Dendritic cell treated with granulocyte-macrophage colony-stimulating factor and Interleukin-4, amounts not matched to agents 40 ng/mL and 50 ng/mL, for 4 days (primary cell): ENCODE measurements at regions not wholly inside any gene's neighbourhood (a gene's known extent, or its start where the extent isn't known, plus 50 kb on each side); places are given as distances from the start of the nearest gene placed in this dataset.
"Not testable (repeated sequence)": the region's sequence is repeated elsewhere in the genome, so short reads cannot be mapped to it uniquely, and the experiment has no call there.

ENCODE experiments used
- H3K27ac Mint-ChIP-seq: one replicate; pipeline ENCODE4 v1.8.0; 2022; ENCODE audit warnings: mild to moderate bottlenecking, mixed read lengths
- H3K27me3 Mint-ChIP-seq: one replicate; pipeline ENCODE4 v1.8.0; 2022; ENCODE audit warnings: mild to moderate bottlenecking, mixed read lengths
- H3K36me3 Mint-ChIP-seq: one replicate; pipeline ENCODE4 v1.8.0; 2022; ENCODE audit warnings: low read depth, mixed read lengths
- H3K4me1 Mint-ChIP-seq: one replicate; pipeline ENCODE4 v1.8.0; 2022; ENCODE audit warnings: low read depth, mixed read lengths
- H3K4me3 Mint-ChIP-seq: one replicate; pipeline ENCODE4 v1.8.0; 2022; ENCODE audit warnings: mild to moderate bottlenecking, moderate library complexity, mixed read lengths
- H3K9me3 Mint-ChIP-seq: one replicate; pipeline ENCODE4 v1.8.0; 2022; ENCODE audit warnings: mixed read lengths
- intact Hi-C: fragments of 100-400 bp; cut with micrococcal nuclease; formaldehyde crosslinking; loops from one replicate; pipeline ENCODE4 v1.15.0; 2022

GRCh38 chr3:124366655-124367054, 363.6 kb upstream of the UMPS start:
- H3K27me3 Mint-ChIP-seq, intact Hi-C loops, H3K4me3 Mint-ChIP-seq: not testable (repeated sequence)

DNA sequence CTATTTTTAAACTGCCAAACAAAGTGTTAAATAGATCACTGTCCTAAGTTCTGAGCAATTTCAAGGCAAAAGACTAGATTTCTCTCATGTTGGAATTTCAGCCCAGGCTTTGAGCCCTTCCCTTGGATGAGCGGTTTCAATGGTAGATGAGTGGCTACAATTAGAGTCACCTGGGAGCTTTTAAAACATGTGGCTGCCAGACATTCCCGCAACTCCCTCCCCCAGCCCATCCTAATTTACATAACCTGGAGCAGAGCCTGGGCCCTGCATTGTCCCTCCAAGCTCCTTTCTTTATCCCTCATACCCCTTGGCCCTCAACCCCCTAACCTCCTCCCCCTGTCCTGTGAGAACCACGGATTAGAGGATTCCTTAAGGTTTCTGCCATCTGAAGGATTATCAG, 357.5 kb upstream of the UMPS start:
- intact Hi-C loops: no loop called here
- no peaks in the 10 kb centered on the region for H3K4me1 Mint-ChIP-seq
- no peak overlapping the region for H3K4me3 Mint-ChIP-seq
- no peak overlapping the region for H3K27ac Mint-ChIP-seq
- no peaks in the 10 kb centered on the region for H3K36me3 Mint-ChIP-seq
- H3K27me3 Mint-ChIP-seq: peaks cover 2% of the 10 kb centered on the region
- no peaks in the 10 kb centered on the region for H3K9me3 Mint-ChIP-seq

More at GRCh38 chr3:124366655-124367054, 363.6 kb upstream of the UMPS start:
- H3K36me3 Mint-ChIP-seq, H3K27ac Mint-ChIP-seq, H3K9me3 Mint-ChIP-seq, H3K4me1 Mint-ChIP-seq: not testable (repeated sequence)

DNA sequence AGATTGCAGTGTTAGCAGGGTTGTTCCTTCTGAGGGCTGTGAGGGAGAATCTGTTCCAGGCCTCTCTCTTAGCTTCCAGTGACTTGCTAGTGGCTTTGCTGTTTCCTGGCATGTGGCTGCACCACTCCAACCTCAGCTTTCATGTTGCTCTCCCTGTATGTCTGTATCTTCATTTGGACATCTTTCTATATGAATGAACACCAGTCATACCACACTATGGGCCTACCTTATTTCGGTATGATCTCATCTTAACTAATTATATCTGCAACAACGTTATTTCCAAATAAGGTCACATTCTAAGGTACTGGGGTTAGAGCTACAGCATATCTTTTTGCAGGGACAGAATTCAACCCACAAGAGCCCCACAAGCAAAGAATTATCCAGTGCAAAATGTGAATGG, 356.7 kb upstream of the UMPS start:
- intact Hi-C loops: no loop called here
- H3K27me3 Mint-ChIP-seq: peaks cover 2% of the 10 kb centered on the region
- H3K9me3 Mint-ChIP-seq: no peaks in the 10 kb centered on the region
- H3K4me3 Mint-ChIP-seq: no peak overlapping the region
- no peaks in the 10 kb centered on the region for H3K4me1 Mint-ChIP-seq
- no peak overlapping the region for H3K27ac Mint-ChIP-seq
- no peaks in the 10 kb centered on the region for H3K36me3 Mint-ChIP-seq

GRCh38 chr3:124374583-124374982, 355.7 kb upstream of the UMPS start:
- Mint-ChIP-seq H3K4me1 (no peaks in the 10 kb centered on the region), H3K9me3 (no peaks in the 10 kb centered on the region), H3K27ac (no peak overlapping the region), H3K36me3 (no peaks in the 10 kb centered on the region), H3K4me3 (no peak overlapping the region), H3K27me3 (peaks cover 4% of the 10 kb centered on the region)
- intact Hi-C loops: no loop called here

GRCh38 chr3:124381575-124382333, 348.5 kb upstream of the UMPS start:
- H3K27me3 Mint-ChIP-seq: peaks cover 12% of the 10 kb centered on the region
- H3K27ac Mint-ChIP-seq: no peak overlapping the region
- no peaks in the 10 kb centered on the region for H3K4me1 Mint-ChIP-seq
- no peaks in the 10 kb centered on the region for H3K36me3 Mint-ChIP-seq
- H3K4me3 Mint-ChIP-seq: no peak overlapping the region
- H3K9me3 Mint-ChIP-seq: no peaks in the 10 kb centered on the region
- intact Hi-C loops: no loop called here

- no peaks in the 10 kb centered on the region for H3K9me3 Mint-ChIP-seq
- peaks cover 12% of the 10 kb centered on the region for H3K27me3 Mint-ChIP-seq
- no peak overlapping the region for H3K4me3 Mint-ChIP-seq
- intact Hi-C loops: no loop called here
- H3K36me3 Mint-ChIP-seq: no peaks in the 10 kb centered on the region
- no peaks in the 10 kb centered on the region for H3K4me1 Mint-ChIP-seq
- H3K27ac Mint-ChIP-seq: no peak overlapping the region
Observed at GRCh38 chr3:124383051-124383450, 347.2 kb upstream of the UMPS start.

DNA sequence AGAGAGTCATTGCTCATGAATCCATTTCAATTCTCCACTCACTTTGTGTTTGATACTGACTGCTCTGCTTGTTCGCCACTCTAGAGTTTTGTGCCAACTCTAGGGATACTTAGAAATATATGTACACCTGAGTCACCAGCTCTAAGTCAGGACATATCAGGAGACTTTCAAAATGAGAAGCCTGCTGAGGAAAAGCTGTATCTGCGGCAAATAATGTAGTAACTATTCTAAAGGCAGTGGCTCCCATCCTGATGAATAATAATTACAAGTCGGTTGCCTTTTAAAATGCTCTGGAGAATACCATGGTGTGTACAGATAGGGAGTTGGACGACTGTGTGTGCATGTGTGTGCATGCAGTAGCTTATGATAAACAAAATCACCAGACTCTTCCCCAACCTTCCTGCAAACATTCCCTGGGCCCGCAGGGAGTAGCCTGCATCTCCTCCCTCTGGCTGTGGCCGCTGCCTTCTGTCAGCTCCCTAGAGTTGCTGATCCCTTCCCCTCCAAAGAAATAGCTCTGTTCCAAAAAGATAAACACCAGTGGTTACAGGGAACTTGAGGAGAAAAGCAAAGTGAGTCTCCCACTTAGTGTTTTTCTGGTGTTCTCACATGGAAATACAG, 346.3 kb upstream of the UMPS start:
- Mint-ChIP-seq H3K4me1 (no peaks in the 10 kb centered on the region), H3K27ac (no peak overlapping the region), H3K9me3 (no peaks in the 10 kb centered on the region), H3K36me3 (no peaks in the 10 kb centered on the region), H3K4me3 (no peak overlapping the region), H3K27me3 (peaks cover 11% of the 10 kb centered on the region)
- intact Hi-C loops: no loop called here

DNA sequence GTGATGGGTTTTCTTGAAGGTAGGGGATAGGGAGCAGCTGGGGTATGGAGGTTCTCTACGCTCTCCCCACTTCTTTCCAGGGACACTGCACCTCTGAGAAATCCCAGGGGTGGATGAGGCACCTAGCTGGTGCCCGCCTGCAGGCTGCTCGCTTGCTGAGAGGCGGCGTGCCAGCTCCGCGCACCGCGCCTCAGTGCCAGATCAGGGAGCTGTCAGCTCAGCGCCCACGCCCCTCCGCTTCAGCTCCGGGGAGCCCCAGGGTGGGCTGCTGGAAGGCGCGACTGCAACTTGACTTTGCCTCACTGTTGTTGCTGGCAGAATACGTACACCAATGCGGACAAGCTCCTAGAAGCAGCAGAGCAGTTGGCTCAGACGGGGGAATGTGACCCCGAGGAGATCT, 345.7 kb upstream of the UMPS start:
- intact Hi-C loops: no loop called here
- peaks cover 14% of the 10 kb centered on the region for H3K27me3 Mint-ChIP-seq
- no peak overlapping the region for H3K4me3 Mint-ChIP-seq
- H3K36me3 Mint-ChIP-seq: no peaks in the 10 kb centered on the region
- H3K4me1 Mint-ChIP-seq: no peaks in the 10 kb centered on the region
- H3K9me3 Mint-ChIP-seq: no peaks in the 10 kb centered on the region
- H3K27ac Mint-ChIP-seq: no peak overlapping the region

GRCh38 chr3:124385996-124386395, 344.3 kb upstream of the UMPS start:
- intact Hi-C loops: no loop called here
- Mint-ChIP-seq H3K27ac (no peak overlapping the region), H3K27me3 (peaks cover 15% of the 10 kb centered on the region), H3K9me3 (no peaks in the 10 kb centered on the region), H3K4me3 (no peak overlapping the region), H3K36me3 (no peaks in the 10 kb centered on the region), H3K4me1 (no peaks in the 10 kb centered on the region)

GRCh38 chr3:124386996-124387595, 343.2 kb upstream of the UMPS start:
- H3K27me3 Mint-ChIP-seq: peaks cover 21% of the 10 kb centered on the region
- intact Hi-C loops: no loop called here
- no peaks in the 10 kb centered on the region for H3K9me3 Mint-ChIP-seq
- no peak overlapping the region for H3K4me3 Mint-ChIP-seq
- no peaks in the 10 kb centered on the region for H3K36me3 Mint-ChIP-seq
- no peaks in the 10 kb centered on the region for H3K4me1 Mint-ChIP-seq
- H3K27ac Mint-ChIP-seq: no peak overlapping the region

DNA sequence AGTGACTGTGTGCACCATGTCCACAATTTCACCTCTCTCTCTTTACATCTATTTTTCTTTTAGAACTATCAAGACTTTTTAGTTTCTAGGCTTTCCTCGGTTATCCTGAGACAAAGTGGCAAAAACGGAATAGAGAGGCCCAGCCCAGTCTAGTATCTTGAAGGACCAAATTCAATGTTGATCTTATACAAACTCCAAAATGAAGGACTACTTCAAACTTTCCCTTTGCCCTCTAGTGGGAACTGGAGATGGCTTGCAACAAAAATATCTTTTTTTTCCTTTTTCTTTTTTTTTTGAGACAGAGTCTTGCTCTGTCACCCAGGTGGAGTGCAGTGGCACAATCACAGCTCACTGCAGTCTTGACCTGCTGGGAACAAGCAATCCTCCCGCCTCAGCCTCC, 338.5 kb upstream of the UMPS start:
- H3K4me1 Mint-ChIP-seq: no peaks in the 10 kb centered on the region

DNA sequence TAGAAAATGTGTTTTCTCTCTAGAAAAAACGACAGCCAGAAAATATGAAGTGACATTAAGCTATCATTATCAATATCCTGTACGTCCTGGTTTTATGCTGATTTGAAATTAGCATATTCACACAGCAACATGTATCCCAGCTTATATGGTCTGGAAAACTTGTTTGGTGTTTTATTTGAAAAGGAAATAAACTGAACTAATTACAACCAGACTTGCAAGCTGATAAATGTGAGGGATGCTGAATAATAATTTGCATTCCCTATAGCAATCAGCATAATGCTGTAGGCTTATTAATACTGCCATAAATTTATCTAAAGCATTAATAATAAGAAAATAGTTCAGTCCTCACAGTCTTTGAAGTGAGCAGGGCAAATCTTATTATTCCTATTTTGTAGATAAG, 336.9 kb upstream of the UMPS start:
- Mint-ChIP-seq H3K4me3 (no peak overlapping the region), H3K9me3 (no peaks in the 10 kb centered on the region), H3K27ac (no peak overlapping the region), H3K4me1 (no peaks in the 10 kb centered on the region), H3K36me3 (no peaks in the 10 kb centered on the region), H3K27me3 (peaks cover 16% of the 10 kb centered on the region)
- intact Hi-C loops: no loop called here

More for the DNA sequence above, 338.5 kb upstream of the UMPS start:
- Mint-ChIP-seq H3K36me3 (no peaks in the 10 kb centered on the region), H3K27me3 (peaks cover 16% of the 10 kb centered on the region), H3K4me3 (no peak overlapping the region), H3K9me3 (no peaks in the 10 kb centered on the region), H3K27ac (no peak overlapping the region)
- intact Hi-C loops: no loop called here

- Mint-ChIP-seq H3K9me3 (no peaks in the 10 kb centered on the region), H3K4me3 (no peak overlapping the region), H3K4me1 (no peaks in the 10 kb centered on the region), H3K36me3 (no peaks in the 10 kb centered on the region), H3K27ac (no peak overlapping the region), H3K27me3 (peaks cover 12% of the 10 kb centered on the region)
- intact Hi-C loops: no loop called here
Observed at GRCh38 chr3:124395162-124395561, 335.1 kb upstream of the UMPS start.

- H3K9me3 Mint-ChIP-seq: no peaks in the 10 kb centered on the region
- no peaks in the 10 kb centered on the region for H3K36me3 Mint-ChIP-seq
- no peak overlapping the region for H3K27ac Mint-ChIP-seq
- no peak overlapping the region for H3K4me3 Mint-ChIP-seq
- no peaks in the 10 kb centered on the region for H3K4me1 Mint-ChIP-seq
- intact Hi-C loops: no loop called here
- H3K27me3 Mint-ChIP-seq: peaks cover 12% of the 10 kb centered on the region
Observed at GRCh38 chr3:124395584-124396338, 334.5 kb upstream of the UMPS start.
